ENCODE measurements at regions not wholly inside any gene's neighbourhood (a gene's known extent, or its start where the extent isn't known, plus 50 kb on each side); places are given as distances from the start of the nearest gene placed in this dataset.

GRCh38 chr7:156156734-156157408 is 344.6 kb upstream of the SHH start:
- TF ChIP-seq CTCF (IDR thresholded peaks at IDR 0.05; ENCODE audit: low read depth, low read length, missing input control) = peak; percentile 56
- no peak for TF ChIP-seq MAX (IDR thresholded peaks at IDR 0.05)
- TF ChIP-seq ATF3 (IDR thresholded peaks at IDR 0.05) = no peak
- no peak for TF ChIP-seq GABPA (IDR thresholded peaks at IDR 0.05 in 1 of 2, conservative IDR thresholded peaks at IDR 0.05 in 1 of 2)
- peak; percentile 77 to 85 for TF ChIP-seq RAD21 (IDR thresholded peaks at IDR 0.05)
- no peak for TF ChIP-seq FOXA2 (IDR thresholded peaks at IDR 0.05)
- TF ChIP-seq SP1 (IDR thresholded peaks at IDR 0.05) = no peak
- no peak for TF ChIP-seq YY1 (IDR thresholded peaks at IDR 0.05)
- no peak for TF ChIP-seq FOXA1 (IDR thresholded peaks at IDR 0.05)
- TF ChIP-seq REST (IDR thresholded peaks at IDR 0.05) = no peak
- no peak for TF ChIP-seq TAF1 (conservative IDR thresholded peaks at IDR 0.05)
- no peak for TF ChIP-seq JUND (IDR thresholded peaks at IDR 0.05)
- no peak for TF ChIP-seq EGR1 (IDR thresholded peaks at IDR 0.05; ENCODE audit: low read depth in 2 of 2)
- TF ChIP-seq HNF4A (conservative IDR thresholded peaks at IDR 0.05) = no peak
